HG03025 (cell line): ENCODE measurements at regions not wholly inside any gene's neighbourhood (a gene's known extent, or its start where the extent isn't known, plus 50 kb on each side); places are given as distances from the start of the nearest gene placed in this dataset.

Experiments
- ATAC-seq: cut with Tn5 transposase; IDR thresholded peaks from one replicate; pipeline ENCODE4 v1.9.1; 2021; ENCODE audit warnings: mild to moderate bottlenecking, moderate library complexity; ENCODE audit not compliant: unreplicated experiment, low FRiP score

DNA sequence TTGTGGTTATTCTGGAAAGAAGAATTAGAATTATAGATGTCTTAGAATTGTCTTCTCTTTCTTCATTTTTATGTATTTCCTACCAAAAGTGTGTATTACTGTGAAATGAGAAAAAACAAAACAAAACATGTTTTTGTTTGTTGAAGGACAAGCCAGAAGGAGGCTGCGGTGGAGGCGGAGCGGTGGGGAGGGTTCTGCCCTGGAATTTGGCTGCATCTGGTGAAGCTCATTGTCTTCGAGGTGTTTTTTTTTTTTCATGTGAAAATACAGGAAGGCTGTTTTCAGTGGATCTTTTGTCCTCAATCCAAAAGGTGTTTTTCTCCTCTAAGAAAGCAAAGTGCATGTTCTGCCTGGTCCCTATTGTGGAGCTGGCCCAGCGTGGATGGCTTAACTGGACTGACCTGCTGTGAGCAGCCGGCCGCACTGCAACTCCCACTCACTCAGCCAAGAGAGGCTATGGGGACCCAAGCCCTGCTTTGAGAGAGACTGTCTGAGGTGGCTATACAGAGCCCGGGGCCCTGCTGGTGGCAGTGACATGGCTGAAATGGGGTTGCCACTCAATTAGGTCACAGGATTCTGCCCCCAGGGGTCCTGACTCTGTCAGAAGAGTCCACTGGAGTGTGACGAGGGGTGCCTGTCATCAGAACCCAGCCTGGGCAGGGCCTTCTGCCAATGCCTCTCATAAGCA is 184.9 kb upstream of the MKI67 start:
- no peak for ATAC-seq

DNA sequence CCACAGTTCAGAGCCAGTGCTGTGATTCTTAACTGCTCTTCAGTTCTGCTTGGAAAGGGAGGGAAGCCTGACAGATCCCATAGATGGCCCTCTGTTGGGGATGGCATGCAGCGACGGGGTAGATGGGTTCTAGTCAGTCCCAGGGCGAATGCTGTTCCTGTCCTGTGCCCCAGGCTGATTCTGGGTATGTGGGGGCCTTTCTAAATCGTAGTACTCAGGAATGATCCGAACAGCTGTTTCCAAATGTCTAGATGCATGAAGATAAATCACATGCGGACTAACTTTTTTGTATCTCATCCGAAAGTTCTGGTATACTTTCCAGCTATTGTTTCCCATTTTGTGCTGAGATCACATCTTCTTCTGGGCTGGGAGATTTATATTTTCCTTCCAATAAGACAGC is 186.0 kb upstream of the MKI67 start:
- no peak for ATAC-seq

DNA sequence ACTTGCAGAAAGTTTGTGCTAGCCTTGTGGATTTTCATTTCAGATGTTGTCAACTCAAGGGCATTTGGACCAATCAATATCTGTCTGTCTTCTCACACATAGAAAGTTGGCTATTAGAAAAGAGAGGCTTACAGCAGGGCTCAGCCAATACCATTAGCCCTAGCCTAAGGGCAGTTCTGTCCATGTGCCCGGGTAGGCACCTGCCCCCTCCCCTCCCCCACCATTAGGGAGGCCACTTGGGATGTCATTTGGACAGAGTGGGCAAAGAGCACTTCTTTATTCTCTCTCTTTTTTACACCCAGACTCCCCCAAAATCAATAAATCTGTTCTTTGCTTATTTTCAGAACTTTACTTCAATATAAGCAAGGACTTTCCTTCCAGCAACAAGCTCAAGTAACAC is 188.5 kb upstream of the MKI67 start:
- no peak for ATAC-seq

DNA sequence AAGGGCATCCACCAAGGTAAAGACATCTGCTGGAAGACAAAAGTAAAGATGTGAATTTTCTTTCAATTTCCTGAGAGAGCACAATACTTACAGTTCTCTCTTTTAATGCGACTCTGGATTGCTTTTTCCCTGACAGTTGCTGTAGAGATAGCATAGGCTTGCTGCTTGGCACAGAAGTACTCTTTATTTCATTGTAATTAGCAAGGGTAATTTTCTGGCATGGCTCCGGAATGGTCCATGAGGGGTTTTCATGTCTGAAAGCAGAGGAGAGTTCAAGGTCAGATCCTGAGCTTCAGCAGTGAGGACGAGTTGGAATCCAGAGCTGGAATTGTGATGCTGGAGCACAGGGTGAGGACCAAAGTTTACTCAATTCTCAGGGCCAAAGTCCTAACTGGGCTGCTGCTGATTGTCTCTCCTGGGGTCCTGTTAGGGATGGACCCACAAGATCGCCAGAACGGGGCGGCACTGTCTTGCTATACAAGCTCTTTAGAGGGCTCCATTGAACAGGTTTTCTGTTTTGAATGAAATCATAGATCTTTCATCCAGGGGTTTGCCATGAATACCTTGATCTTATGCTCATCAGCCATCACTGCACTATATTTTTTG is 190.0 kb upstream of the MKI67 start:
- no peak for ATAC-seq

DNA sequence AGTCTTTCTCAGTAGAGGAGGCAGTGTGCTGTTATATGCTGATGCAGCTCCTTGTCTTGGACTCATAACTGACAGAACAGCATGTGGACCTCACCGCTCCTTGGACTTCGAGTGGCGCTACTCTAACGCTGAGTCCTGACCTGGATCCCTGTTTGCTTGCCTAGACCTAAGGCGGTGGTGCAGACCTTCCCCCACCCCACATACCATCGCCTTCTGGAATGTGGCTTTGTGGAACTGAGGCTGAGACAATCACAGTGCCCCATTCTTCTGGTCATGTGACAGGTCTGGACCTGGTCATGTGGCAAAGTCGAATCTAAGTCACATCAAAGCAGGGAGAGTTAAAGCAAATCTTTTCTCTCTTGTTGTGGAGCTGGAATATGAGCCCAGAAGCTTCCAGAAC is 190.7 kb upstream of the MKI67 start:
- ATAC-seq: no peak

GRCh38 chr10:128318366-128318765 is 192.1 kb upstream of the MKI67 start:
- ATAC-seq: no peak

- no peak for ATAC-seq
Observed at GRCh38 chr10:128318913-128319312, 192.7 kb upstream of the MKI67 start.

DNA sequence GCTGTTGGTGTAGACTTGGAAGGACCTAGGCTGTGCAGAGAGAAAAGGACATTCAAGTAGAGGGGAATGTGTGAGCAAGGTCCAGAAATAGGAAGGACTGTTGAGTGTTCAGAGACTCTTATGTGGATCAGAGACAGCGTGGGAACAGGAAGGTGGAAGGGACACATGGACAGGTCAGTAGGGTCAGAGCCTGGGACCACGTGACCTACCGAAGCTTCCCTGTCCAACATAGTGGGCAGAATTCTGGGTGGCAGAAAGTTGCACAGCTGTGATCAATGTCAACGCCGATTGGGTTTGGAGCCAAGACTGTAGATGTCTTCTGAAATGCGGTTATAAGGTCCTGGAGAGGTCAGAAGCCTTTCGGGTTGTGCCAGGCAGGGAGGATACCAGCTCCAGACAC is 195.9 kb upstream of the MKI67 start:
- no peak for ATAC-seq

DNA sequence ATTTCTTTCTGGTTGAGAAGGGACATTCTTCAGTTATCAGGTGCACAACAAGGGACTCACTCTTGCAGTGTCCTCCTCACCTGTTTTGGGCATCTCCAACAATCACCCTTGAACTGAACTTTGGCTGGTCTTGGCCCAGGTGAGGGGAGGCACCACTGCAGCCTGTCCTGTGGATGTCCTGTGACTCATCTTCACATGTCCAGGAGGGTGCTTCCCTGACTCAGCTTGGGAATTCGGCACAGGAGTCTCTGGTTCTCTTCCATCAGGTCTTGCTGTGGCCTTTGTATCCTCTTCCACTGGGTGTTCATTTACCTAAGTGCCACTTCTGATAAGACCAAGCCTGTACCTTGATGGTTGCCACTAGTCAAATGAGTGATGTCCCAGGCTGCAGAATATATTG is 196.7 kb upstream of the MKI67 start:
- ATAC-seq: no peak

DNA sequence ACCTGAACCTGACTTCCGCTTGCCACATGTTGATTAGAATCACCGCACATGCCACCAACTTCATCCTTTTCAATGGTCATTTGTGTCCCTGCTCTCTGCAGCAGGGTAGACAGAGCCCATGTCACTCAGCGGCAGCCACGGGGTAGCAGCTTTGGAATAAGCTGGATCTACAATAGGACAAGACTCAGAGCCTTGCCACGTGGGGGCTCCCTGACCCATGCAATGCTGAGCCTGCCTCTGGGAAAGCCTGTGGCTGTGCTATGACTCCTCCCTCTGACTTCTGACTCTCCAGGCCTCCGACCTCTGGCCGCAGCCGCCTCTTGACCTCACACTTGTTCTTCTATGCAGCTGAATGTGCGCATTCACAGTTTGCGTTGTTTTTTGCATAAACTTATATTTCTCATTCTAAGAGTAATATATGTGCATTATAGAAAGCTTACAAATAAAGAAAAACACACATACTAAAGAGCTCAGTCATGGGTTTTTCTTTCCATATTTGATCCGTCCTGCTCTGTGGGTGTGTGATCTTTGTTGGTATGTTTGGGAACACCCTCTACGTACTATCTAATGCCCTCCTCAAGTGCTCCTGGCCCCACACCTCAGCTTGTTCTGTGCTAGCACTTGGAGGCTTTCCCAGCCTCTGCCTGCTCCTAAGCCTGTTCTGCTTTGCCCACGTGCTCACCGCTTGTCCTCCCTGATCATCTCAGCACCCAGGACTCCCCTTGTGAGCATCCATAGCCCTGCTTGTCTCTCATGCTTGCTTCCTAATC is 198.0 kb upstream of the MKI67 start:
- ATAC-seq: no peak

- ATAC-seq: no peak
Observed at GRCh38 chr10:128325788-128326187, 199.6 kb upstream of the MKI67 start.

GRCh38 chr10:128326251-128326650 is 200.0 kb upstream of the MKI67 start:
- no peak for ATAC-seq

GRCh38 chr10:128326851-128327250 is 200.6 kb upstream of the MKI67 start:
- ATAC-seq: no peak

GRCh38 chr10:128336401-128336800 is 210.2 kb upstream of the MKI67 start:
- ATAC-seq: no peak

DNA sequence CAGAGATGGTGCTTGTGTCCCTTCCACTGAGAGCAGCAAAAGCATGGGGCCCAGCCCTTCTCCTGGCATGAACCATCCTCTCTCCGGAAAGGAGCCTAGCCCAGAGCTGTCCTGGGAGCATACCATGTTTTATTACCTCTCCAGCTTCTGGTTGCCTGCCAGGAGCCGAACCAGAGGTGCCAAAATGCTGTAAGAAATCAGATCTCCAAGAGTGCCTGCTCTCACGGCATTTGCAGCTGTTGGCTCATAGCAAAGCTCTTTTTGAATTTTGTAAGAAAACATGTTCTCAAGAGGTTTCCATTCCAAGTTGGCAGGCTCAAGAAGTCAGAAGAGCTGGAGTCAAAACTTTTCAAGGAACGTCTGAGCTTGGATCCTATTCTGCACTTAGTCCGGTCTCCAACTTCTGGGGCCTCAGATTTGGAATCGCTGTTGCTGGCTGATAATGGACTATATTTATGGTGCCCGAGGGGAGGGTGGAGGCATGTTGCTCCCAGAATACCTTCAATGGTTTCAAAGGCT is 211.7 kb upstream of the MKI67 start:
- ATAC-seq: no peak

DNA sequence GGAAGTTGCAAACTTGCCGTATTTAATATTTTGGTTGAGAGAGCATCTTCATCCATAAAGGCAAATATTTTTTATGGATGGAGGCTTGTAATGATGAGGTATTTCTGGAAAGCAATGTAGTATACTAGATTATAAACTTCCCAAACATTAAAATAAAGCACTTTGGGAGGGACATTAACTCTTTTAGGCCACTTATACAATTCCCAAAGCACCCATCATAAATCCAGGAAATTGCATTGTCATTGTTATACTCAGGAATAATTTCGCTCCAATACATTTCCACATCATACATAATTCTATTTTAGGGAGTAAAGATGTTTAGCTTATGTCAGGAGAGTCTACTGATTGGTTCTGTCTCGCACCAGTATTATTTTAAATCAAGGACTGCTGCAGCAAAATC is 212.7 kb upstream of the MKI67 start:
- no peak for ATAC-seq

- ATAC-seq: no peak
Observed at GRCh38 chr10:128339753-128340152, 213.5 kb upstream of the MKI67 start.

DNA sequence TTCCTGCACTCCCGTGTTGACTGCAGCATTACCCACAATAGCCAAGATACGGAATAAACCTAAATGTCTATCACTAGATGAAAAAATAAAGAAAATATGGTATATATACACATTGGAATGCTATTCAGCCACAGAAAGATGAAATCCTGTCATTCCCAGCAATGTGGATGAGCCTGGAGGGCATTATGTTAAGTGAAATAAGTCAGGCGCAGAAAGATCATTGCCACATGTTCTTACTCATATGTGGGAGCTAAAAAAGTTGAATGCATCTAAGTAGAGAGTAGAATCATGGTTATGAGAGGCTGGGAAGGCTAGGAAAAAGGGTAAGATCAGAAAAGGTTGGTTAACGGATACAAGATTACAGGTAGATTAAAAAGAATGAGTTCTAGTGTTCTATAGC is 219.1 kb upstream of the MKI67 start:
- no peak for ATAC-seq

DNA sequence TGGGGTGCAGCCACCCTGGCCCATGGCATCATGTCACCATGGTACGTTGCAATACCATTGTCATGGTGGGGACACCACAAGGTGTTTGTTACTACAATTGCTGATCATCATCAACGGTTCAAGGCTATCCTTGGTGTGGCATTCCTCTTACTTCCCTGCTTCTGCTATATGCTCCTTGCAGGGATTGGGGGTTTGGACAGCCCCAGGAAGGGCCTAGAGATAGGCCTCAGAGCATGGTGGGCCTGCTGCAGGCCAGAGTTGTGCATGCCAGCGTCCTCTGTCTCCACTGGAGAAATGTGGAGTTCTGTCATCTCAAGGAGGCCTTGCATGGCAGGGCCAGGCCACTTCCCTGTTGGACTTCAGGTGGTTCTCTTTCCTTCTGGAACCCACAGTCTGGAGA is 234.6 kb upstream of the MKI67 start:
- no peak for ATAC-seq

DNA sequence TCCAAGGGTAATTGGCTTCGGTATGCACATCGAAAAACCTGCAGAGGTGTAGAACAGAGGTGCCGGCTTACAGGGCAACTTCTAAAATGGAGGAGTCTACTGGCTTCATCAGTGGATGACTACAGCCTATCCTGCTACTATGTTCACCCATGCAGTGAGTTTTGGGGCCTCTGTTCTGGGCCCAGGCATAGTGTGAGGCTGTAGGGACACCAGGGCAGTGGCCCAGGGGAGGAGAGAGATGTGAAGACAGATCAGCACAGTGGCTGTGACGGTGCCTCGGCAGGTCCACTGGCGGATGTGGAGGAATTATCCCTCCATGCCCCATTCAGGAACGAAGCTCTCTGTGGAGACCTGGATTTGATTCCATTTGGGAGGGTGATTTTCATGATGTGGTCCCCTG is 235.3 kb upstream of the MKI67 start:
- no peak for ATAC-seq

- no peak for ATAC-seq
Observed at GRCh38 chr10:128362514-128362913, 236.3 kb upstream of the MKI67 start.

DNA sequence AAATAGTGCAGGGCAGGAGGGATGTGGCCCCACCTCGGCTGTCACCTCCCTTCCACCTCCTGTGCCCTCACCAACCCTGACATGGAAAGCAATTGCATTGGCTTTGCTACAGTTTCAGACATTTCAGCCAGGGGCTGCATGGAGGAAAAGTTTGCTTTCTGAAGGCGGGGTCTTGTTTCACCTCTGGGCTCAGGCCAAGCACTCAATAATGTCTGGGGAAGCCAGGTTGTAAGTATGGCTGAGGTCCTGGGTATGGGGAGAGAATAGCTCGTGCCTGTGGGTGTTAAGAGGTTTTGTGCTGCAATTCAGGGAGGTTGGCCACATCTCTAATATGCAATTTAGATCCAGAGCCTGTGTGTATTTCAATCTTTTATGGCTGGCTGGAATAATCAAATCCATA is 238.4 kb upstream of the MKI67 start:
- ATAC-seq: no peak
